ENCODE measurements at regions not wholly inside any gene's neighbourhood (a gene's known extent, or its start where the extent isn't known, plus 50 kb on each side); places are given as distances from the start of the nearest gene placed in this dataset.
"Not testable (repeated sequence)": the region's sequence is repeated elsewhere in the genome, so short reads cannot be mapped to it uniquely, and the experiment has no call there.

GRCh38 chrX:45803383-45803921 lies 602.8 kb upstream of the DIPK2B start:
- DNase-seq, result no peak

- DNase-seq, result no peak
Observed at GRCh38 chrX:45801554-45801953, 600.9 kb upstream of the DIPK2B start.

- DNase-seq, result not testable (repeated sequence)
Observed at GRCh38 chrX:45800746-45801453, 600.2 kb upstream of the DIPK2B start.

- no peak for DNase-seq
Observed at GRCh38 chrX:45799576-45799975, 598.9 kb upstream of the DIPK2B start.

- DNase-seq, result no peak
Observed at GRCh38 chrX:45795546-45795945, 594.9 kb upstream of the DIPK2B start.

GRCh38 chrX:45794995-45795337 lies 594.3 kb upstream of the DIPK2B start:
- no peak for DNase-seq

GRCh38 chrX:45794323-45794994 lies 593.8 kb upstream of the DIPK2B start:
- no peak for DNase-seq

GRCh38 chrX:45788941-45789348 lies 588.3 kb upstream of the DIPK2B start:
- DNase-seq, result no peak

- DNase-seq, result no peak
Observed at GRCh38 chrX:45788315-45788714, 587.6 kb upstream of the DIPK2B start.

- DNase-seq, result no peak
Observed at GRCh38 chrX:45784590-45784989, 583.9 kb upstream of the DIPK2B start.

- DNase-seq, result no peak
Observed at GRCh38 chrX:45783002-45783401, 582.3 kb upstream of the DIPK2B start.

GRCh38 chrX:45781901-45782553 lies 581.4 kb upstream of the DIPK2B start:
- no peak for DNase-seq

- no peak for DNase-seq
Observed at GRCh38 chrX:45778616-45779015, 577.9 kb upstream of the DIPK2B start.

- no peak for DNase-seq
Observed at GRCh38 chrX:45777366-45777765, 576.7 kb upstream of the DIPK2B start.

GRCh38 chrX:45775468-45775867 lies 574.8 kb upstream of the DIPK2B start:
- DNase-seq, result no peak

- no peak for DNase-seq
Observed at GRCh38 chrX:45774961-45775360, 574.3 kb upstream of the DIPK2B start.

- no peak for DNase-seq
Observed at GRCh38 chrX:45773572-45773971, 572.9 kb upstream of the DIPK2B start.

- DNase-seq, result no peak
Observed at GRCh38 chrX:45771560-45772340, 571.1 kb upstream of the DIPK2B start.

- no peak for DNase-seq
Observed at GRCh38 chrX:45771114-45771513, 570.4 kb upstream of the DIPK2B start.

- DNase-seq, result no peak
Observed at GRCh38 chrX:45769761-45770582, 569.3 kb upstream of the DIPK2B start.

- no peak for DNase-seq
Observed at GRCh38 chrX:45768666-45769236, 568.1 kb upstream of the DIPK2B start.

GRCh38 chrX:45766981-45767501 lies 566.4 kb upstream of the DIPK2B start:
- no peak for DNase-seq
